ENCODE measurements at regions not wholly inside any gene's neighbourhood (a gene's known extent, or its start where the extent isn't known, plus 50 kb on each side); places are given as distances from the start of the nearest gene placed in this dataset.

- Histone ChIP-seq H3K9me3 (no peaks in the 10 kb centered on the region), H3K27me3 (no peaks in the 10 kb centered on the region), H3K27ac (no peak overlapping the region), H3K36me3 (no peaks in the 10 kb centered on the region), H3K4me1 (no peaks in the 10 kb centered on the region), H3K4me3 (no peak overlapping the region)
- DNase-seq (no peak), ATAC-seq (no peak)
- intact Hi-C loops (cut with DNase I): no loop called here
- TF ChIP-seq CTCF (IDR thresholded peaks at IDR 0.05): no peak
Observed at GRCh38 chr6:76776876-76777275, 686.4 kb downstream of the HTR1B start.

GRCh38 chr6:76774781-76775384, 688.4 kb downstream of the HTR1B start:
- no peak overlapping the region for H3K4me3 ChIP-seq
- no peaks in the 10 kb centered on the region for H3K9me3 ChIP-seq
- TF ChIP-seq CTCF (IDR thresholded peaks at IDR 0.05): no peak
- DNase-seq (no peak), ATAC-seq (no peak)
- H3K27ac ChIP-seq: no peak overlapping the region
- intact Hi-C loops (cut with DNase I): no loop called here
- no peaks in the 10 kb centered on the region for H3K36me3 ChIP-seq
- H3K4me1 ChIP-seq: no peaks in the 10 kb centered on the region
- no peaks in the 10 kb centered on the region for H3K27me3 ChIP-seq

- Histone ChIP-seq H3K27me3 (no peaks in the 10 kb centered on the region), H3K9me3 (no peaks in the 10 kb centered on the region), H3K4me1 (no peaks in the 10 kb centered on the region), H3K36me3 (no peaks in the 10 kb centered on the region), H3K4me3 (no peak overlapping the region), H3K27ac (no peak overlapping the region)
- no peak for TF ChIP-seq CTCF (IDR thresholded peaks at IDR 0.05)
- intact Hi-C loops (cut with DNase I): no loop called here
- DNase-seq: no peak
- no peak for ATAC-seq
Observed at GRCh38 chr6:76772951-76773350, 690.3 kb downstream of the HTR1B start.

- TF ChIP-seq CTCF (IDR thresholded peaks at IDR 0.05): no peak
- DNase-seq (no peak), ATAC-seq (no peak)
- Histone ChIP-seq H3K4me3 (no peak overlapping the region), H3K9me3 (no peaks in the 10 kb centered on the region), H3K36me3 (no peaks in the 10 kb centered on the region), H3K27ac (no peak overlapping the region), H3K4me1 (no peaks in the 10 kb centered on the region), H3K27me3 (no peaks in the 10 kb centered on the region)
- intact Hi-C loops (cut with DNase I): no loop called here
Observed at GRCh38 chr6:76771059-76771634, 692.1 kb downstream of the HTR1B start.

GRCh38 chr6:76770281-76770680, 693.0 kb downstream of the HTR1B start:
- ATAC-seq: no peak
- TF ChIP-seq CTCF (IDR thresholded peaks at IDR 0.05): no peak
- Histone ChIP-seq H3K27ac (no peak overlapping the region), H3K4me3 (no peak overlapping the region), H3K27me3 (no peaks in the 10 kb centered on the region), H3K9me3 (no peaks in the 10 kb centered on the region), H3K36me3 (no peaks in the 10 kb centered on the region), H3K4me1 (no peaks in the 10 kb centered on the region)
- intact Hi-C loops (cut with DNase I): no loop called here
- DNase-seq: no peak

- Histone ChIP-seq H3K4me3 (no peak overlapping the region), H3K36me3 (no peaks in the 10 kb centered on the region), H3K4me1 (no peaks in the 10 kb centered on the region), H3K27me3 (no peaks in the 10 kb centered on the region), H3K27ac (no peak overlapping the region), H3K9me3 (no peaks in the 10 kb centered on the region)
- no peak for TF ChIP-seq CTCF (IDR thresholded peaks at IDR 0.05)
- intact Hi-C loops (cut with DNase I): no loop called here
- ATAC-seq: no peak
- no peak for DNase-seq
Observed at GRCh38 chr6:76768556-76768955, 694.7 kb downstream of the HTR1B start.
